NCI-H2196 treated with DMSO at 0.1 percent for 48 hours (cell line): ENCODE measurements at regions not wholly inside any gene's neighbourhood (a gene's known extent, or its start where the extent isn't known, plus 50 kb on each side); places are given as distances from the start of the nearest gene placed in this dataset.

Source experiments
- DNase-seq: peaks from one replicate; lab custom pipeline; 2025; ENCODE audit not compliant: unreplicated experiment; lab: John Stamatoyannopoulos, UW

- no peak for DNase-seq
Observed at GRCh38 chr9:107064378-107064777, 201.4 kb downstream of the ZNF462 start.

DNA sequence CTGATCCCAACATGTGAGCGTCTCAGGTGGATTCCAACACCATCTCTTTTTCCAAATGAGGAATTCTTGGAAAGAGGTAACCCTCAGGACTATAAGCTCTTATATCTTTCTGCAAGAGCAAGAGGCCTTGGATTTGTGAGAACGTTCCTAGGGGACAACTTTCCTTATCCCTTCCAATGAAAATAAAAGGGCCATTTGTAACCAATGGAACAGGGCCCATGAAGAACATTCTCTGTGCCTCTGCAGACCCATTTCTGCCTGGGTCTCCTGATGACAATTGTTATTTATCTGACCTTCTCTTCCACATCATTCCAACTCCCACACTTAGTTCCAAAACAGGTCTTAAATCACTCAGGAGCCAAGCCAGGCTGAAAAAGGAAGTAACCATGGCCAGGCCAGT lies 202.6 kb downstream of the ZNF462 start:
- DNase-seq = no peak

DNA sequence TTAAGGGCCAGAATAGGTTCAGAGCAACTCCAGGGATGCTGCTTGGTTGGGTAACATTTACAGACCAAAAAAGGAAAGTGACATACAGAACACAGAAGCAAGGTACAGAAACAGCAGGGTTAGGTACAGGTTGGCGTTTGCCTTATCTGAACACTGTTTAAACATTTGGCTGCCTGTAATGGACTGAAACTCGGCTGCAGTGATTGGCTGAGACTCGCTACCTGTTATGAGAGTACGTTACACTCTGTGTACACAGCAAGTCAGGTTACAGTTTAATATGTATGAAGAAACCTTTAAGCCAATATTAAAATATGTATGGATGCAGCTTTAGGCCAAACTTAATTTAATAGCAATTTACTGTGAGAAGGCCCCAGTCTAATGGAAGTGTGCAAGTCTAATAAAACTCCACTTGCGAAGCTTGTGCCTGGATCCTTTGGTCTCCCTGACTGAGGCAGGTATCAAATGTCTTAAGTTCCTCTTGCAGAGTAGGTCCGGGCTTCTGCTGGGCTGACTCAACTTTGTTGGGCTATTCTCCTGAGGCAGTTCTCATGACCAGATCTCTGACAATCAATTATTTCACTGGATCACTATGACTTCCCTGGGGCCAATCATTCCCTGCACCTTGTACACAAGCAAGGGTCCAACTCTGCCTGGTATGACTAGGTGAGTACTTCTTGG lies 204.9 kb downstream of the ZNF462 start:
- no peak for DNase-seq

DNA sequence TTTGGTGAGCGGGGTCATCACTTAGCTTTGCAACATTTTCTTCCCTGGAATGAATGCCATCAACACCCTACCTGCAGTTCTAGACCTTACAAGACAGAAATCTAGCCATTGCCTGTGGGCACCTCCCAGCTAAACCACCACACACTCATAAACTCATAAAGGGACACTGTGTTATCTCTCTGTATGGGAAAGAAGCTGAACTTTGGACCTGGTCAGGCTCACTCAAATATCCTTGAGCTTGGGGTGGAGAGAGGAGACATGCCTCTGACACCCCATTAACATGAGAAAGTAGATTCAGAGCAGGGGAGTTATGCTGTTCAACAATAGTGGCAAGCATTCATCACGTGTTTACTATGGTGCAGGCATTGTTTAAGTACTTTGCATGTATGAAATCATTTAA lies 205.6 kb downstream of the ZNF462 start:
- DNase-seq = no peak

- DNase-seq = no peak
Observed at GRCh38 chr9:107070586-107070985, 207.6 kb downstream of the ZNF462 start.

- no peak for DNase-seq
Observed at GRCh38 chr9:107078061-107078460, 205.0 kb upstream of the RAD23B start.

DNA sequence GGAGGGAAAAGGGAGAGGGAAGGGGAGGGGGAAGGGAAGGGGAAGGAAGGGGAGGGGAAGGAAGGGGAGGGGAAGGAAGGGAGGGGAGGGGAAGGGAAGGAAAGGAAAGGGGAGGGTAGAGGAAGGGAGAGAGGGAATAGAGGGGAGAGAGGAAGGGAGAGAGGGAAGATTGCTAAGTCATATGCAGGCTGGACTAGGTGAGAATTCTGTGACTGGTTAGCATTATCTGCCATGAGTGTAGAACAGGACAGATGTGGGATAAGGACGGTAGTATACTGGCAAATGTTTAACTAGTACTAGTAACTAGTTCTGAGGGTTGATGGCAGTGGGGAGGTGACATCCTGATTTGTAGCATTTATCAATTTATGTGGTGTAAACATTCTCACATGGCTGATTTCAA lies 203.5 kb upstream of the RAD23B start:
- DNase-seq = no peak

DNA sequence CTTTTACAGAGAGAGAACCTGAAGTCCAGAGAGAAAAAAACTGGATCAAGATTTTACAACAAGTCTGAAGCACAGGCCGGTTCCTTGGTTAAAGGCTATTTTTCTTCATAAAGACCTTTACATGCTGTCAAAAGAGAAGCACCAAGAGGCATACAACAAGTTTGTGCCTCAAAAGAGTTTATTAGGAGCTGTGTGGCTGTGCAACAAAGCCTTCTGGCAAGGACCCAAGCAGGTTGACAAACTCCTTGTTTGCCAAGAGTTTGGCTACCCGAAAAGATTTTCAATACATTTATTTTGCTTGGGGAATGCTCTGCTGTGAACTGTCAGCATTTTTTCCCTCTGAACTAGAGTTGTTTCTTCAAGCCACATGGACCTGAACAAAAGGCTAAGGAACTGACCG lies 202.9 kb upstream of the RAD23B start:
- DNase-seq = no peak

- no peak for DNase-seq
Observed at GRCh38 chr9:107086460-107086859, 196.6 kb upstream of the RAD23B start.

DNA sequence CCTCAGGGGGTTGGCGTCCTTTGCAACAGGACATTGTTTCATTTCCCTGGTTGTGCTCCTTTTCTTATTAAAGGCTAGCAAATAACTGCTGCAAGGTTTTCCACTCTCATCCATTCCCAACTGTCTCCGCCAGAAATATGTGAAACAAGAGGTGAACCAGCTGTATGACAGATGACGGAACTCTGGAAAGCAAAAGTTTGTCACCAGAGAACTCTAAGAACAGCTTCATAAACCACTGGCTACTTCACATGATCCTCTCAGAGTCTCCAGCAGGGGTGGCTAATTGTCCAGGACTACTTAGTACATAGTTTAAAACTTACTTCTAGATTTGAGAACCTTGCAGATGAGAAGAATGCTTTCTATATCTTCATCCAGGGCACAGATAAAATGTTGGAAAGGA lies 195.9 kb upstream of the RAD23B start:
- no peak for DNase-seq

DNA sequence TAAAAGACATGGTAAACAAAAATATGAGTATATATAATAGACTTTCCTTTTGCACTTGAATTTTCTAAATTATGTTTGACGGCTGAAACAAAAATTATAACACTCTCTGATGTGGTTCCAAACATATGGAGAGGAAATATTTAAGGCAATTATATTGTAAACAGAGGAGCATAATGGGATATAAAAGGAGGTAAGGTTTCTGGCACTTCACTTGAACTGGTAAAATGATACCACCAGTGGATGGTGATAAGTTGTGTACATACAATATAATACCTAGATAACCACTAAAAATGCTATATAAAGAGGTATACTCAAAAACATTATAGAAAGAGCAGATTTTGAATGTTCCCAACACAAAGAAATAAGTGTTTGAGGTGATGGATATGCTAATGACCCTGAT lies 192.9 kb upstream of the RAD23B start:
- no peak for DNase-seq

GRCh38 chr9:107093365-107094060 lies 189.6 kb upstream of the RAD23B start:
- no peak for DNase-seq

- DNase-seq = no peak
Observed at GRCh38 chr9:107094370-107094769, 188.7 kb upstream of the RAD23B start.

GRCh38 chr9:107100591-107100990 lies 182.5 kb upstream of the RAD23B start:
- DNase-seq = no peak

DNA sequence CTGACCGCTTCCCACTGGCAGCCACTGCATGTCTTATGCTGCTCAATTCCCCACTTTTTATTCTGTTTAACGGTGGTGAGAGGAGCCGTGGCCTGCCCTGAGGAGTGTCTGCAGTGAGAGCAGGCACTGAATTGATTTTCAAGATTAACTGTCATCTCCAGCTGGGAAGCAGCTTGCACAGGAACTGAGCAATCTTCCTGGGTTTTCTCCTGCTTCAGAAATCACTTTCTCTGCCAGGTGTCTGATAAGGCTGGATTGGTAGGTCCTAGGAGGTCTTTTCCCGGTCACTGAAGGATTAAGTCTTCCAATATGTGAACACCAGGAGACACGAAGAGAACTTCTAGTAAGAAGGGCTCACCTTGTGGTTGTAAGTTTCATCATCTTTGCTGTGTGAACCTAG lies 181.1 kb upstream of the RAD23B start:
- no peak for DNase-seq

DNA sequence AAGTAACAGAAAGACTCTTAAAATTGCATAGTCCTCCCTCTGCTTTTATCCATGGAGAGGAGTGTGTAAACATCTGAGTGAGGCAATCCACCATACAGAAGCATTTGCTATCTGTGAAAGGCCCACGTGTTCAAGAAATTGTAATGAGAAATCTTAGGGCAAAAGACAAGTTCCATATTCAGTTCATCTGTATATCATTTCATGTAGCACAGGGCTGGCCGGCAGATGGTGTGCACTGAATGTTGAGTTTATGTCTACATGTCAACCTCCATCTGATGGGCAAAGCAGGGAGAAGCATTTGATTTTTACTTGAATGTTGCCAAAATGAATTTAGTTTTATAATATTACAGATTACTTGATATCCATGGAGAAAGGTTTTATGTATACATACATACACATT lies 179.5 kb upstream of the RAD23B start:
- no peak for DNase-seq

DNA sequence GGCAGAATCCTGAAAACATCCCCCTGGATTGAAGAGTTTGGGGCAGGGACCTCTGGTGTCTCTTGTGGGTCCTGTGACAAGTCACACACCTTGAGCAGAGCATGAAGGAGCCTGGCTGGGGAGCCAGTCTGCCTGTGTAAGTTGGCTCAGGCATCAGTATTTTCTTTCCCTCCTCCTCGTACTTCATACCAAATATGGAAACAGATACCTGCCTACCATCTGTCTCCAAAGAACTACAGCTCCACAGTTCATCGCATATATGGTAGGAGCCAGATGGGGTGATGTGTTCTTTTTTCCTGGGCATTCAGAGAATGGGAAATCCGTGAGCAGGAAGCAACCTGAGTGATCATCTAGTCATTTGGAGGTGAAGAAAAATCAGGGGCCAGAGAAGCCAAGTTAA lies 177.3 kb upstream of the RAD23B start:
- DNase-seq = no peak

DNA sequence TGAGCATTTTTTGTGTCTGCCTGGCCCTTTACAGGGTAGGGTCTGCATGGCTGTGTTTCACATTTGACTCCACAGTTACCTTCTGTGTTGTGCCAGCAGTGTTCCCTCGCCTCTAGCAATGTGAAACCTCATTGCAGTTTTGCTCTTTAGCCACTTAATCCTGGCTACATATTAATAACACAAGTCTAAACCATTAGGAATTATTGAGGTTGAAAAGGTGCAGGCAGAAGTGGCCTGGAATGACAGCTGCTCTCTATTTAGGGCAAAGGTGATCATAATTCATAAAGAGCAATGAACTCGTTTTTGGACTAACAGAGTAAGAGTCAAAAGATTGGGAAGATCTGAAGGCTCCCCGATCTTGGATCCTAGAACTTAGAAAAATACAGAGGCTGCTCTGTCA lies 176.7 kb upstream of the RAD23B start:
- no peak for DNase-seq

DNA sequence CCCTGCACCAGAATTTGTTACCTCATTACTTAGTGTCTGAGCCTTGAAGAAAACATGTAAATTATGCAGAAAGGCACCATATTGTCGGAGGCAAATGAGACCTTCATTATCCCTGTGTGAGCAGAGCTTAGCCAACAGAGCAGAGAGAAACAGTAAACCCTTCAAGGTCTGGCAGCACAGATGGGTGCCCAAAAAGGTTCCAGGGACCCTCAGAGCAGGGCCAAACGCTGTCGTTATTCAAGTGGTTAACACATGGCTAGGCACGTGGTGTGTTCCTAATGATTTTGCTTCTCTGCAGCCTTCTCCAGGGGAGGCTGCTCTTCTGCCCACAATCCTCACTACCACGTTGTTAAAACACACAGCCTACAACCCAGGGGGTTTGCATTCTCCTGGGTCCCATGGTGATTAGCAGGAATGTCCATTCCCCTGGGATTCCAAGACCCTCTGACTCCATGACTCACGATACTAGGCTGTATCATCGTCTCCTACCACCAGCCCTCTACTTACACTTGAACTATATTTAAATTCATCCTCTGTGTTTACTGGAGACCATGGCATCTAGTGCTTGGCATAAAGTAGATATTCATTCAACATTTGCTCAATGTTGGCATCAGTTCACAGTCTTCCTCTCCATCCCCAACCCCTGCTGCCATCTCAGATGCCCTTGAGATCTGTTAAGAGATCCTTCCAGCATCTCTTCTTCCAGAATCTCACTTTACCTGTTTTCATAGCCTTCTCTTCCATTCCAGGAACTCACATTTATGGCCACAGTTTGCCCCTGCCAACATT lies 174.5 kb upstream of the RAD23B start:
- DNase-seq = no peak

DNA sequence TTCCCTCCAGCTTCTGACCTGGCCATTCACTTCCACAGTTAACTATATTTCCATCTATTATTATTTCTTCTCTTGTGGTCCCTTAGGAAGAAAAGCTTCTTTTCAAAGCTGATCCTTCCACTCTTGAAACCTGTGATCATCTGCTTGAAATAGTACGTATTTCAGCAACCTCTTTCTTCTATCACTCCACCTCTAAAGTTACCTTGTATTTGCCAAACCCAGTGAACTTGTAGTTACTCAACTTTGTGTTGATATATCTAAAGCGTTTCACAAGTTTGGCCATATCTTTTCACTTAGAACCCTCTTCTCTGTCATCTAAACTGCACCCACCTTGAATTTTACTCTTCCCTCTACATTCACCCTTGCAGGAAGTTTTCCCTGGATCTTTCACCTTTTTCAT lies 173.8 kb upstream of the RAD23B start:
- DNase-seq = no peak

GRCh38 chr9:107110153-107110552 lies 172.9 kb upstream of the RAD23B start:
- no peak for DNase-seq

DNA sequence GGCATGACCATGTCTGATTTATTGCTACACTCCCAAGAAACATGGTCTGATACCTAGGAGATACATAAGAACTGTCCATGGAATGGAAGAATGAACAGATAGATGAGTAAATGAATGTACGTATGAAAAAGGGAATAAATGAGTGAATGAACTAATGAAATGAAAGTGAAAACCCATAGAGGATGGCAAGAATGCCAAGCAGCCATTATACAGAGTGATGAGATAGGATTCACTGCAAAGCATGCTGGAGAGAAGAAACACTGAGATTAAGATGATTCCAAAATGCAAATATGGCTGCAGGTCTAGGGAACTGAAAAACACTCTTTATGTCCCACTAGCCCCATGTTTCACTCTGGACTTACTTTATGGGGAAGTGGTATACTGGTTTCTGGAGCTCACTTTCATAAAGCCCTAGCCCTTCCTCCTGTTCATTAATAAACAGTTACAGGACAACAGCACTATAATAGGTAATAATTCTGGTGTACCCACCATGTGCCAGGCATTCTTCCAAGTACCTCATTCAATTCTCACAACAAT lies 170.3 kb upstream of the RAD23B start:
- no peak for DNase-seq
